ENCODE measurements at regions not wholly inside any gene's neighbourhood (a gene's known extent, or its start where the extent isn't known, plus 50 kb on each side); places are given as distances from the start of the nearest gene placed in this dataset.
"Not testable (repeated sequence)": the region's sequence is repeated elsewhere in the genome, so short reads cannot be mapped to it uniquely, and the experiment has no call there.

DNA sequence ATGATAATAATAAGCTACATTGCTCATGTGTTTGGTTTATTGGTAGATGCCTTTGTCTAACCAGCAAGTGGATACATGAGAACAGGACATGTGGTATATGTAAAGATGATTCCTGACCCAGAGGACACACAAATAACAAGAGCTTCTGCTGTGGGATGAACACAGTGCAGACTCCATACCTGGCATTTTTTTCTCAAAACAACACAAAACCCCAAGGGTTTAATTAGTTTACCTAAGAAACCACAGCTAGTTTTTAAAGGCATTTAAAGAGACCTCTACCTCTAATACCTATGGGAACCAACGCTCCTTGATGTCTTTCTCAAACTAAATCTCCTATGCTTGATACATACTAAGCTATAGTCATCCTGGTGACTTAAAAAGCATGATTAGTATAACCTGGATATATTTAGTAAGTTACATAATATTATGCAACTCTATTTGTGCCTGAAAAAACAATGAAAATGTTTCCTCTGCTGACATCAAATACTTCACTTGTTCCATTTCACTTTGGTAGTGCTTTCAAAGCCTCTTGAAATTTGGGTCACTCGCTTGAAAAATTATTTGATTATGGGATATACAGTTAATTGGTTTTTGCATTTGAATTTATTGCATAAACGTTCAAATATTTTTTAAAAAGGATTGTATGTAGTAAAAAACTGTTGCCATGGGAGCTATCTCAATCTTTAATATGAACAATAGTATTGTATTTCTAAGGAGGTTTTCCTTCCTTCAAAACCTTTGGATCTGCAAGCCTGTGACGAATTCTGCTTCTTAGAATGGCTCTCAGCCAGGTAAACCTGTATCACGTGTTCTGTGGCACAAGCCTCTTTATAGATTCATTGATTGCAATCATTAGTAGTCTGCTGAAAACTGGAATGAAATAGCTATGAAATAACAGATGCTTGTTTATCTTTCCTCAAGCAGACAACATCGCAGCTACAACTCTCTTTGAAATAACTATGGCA, 233.0 kb upstream of the KCNMB2 start:
- DNase-seq, result no peak

DNA sequence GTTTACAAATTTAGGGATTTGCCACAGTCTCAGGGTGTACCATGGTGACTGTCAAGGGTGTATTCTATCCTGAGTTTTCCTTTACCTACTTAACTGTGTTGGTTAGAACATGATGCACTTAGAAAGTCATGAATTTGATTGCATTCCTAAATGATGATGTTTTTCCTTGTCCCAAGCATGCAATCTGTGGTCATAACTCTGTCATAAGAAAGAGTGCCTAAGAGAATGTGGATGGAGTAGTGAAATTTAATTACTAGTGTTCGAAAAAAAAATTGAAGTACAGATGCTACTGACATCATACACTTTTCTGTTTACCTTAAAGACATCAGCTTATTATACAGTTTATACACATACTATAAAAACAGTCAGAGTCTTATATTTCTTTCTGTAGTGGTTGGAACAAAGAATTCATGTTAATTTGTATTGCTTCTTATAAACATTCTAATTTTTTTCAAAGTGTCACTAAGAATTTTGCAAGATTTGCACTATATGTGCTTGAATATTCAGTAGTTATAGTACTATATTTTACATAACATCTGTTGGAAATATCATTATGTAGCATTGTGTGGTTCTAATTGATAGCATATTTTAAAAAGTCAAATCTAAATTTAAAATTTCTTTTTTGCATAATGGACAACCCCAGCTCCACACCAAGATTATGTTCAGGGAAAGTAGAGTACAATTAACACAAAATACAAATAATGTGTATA, 231.3 kb upstream of the KCNMB2 start:
- DNase-seq, result peak; percentile 32

DNA sequence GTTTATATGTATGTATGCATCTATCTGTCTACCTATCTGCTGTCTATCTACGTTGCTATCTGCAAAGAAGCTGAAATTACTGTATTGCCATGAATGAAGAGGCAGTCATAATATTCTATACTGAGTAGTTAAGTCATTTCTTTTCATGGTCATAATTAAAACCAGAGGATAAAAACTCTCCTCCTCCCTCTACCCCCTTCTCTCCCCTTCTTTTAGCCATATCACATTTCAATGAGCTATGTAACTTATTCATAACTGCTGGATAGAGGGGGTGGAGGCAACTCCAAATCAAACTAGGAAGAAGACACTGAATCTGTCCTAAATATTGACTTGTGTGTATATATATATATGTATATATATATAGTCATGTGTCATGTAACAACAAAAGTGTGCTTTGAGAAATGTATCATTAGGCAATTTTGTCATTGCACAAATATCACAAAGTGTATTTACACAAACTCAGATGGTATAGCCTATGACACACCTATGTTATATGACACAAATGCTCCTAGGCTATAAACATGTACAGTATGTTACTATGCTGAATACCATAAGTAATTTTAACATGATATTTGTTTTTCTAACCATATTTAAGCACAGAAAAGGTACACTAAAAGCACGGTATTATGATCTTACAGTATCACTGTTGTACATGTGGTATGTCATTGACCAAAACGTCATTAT, 229.7 kb upstream of the KCNMB2 start:
- DNase-seq, result no peak

DNA sequence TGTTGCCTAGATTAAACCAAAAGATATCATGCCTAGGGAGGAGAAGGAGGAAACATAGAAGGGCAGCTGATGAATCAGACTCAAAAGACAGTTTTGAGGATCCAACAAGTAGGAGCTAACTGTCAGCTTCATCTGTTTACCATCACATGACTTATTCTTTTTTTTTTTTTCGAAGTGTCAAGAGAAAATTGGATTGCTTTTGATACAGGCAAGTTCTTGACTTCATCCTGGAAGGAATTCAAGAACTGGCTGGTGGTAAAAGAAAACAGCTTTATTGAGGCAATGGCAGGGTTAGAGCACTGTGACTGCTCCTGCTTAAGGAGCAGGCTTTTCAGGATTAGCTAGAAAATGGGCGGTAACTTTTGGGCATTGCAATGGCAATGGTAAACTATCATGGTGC, 227.5 kb upstream of the KCNMB2 start:
- peak; percentile 42 for DNase-seq

DNA sequence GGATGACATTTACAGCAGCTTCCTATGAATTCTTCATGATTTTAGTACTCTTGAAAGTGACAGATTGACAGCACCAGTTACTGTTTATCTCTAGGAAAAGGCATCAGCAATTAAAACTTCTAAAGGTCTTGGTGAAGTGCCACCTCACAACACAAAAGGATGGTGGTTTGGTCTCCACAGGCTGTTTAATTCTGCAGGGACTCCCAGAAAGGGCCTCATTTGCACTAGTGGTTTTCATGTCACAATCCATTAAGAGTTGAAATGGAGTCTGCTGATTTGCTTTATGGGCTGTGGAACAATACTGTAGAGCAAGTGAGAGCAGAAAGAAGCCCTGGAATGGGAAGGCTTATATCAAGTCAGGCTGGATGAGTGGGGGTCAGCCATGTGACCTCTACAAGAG, 225.3 kb upstream of the KCNMB2 start:
- no peak for DNase-seq

DNA sequence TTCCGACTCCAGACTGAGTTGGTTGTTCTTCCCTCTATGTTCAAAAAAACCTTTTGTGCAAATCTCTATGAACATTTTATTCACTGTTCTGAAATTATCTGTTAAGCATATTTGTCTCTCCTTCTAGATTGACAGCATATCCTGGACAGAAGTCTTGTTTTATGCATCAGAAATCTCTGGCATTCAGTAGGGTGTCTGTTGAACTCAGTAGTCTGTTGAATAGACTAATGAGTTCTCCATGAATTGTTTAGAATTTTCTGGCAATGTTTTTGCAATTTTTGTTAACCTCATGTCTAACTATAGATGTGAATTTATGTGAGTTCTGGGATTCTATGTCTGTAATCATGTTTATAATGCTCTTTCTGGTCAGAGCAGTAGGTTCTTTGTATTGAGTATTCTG, 222.5 kb upstream of the KCNMB2 start:
- no peak for DNase-seq

DNA sequence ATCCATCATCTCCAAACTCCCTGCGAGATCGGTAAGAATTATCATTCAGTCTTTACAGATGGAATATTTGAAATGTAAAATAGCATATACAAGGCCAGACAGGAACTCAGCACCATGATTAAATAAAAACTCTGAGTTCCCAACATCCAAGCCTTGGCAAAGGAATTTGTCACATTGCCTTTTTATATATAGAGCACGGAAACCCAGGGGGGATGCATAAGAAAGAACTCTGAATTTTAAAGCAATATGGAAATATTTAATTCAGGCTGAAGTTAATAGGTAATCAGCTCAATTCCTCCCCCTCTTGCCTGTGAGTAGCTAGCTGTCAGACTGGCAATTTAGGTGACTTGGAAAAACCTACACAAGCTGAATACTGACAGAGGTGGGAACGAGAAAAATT, 217.9 kb upstream of the KCNMB2 start:
- no peak for DNase-seq

DNA sequence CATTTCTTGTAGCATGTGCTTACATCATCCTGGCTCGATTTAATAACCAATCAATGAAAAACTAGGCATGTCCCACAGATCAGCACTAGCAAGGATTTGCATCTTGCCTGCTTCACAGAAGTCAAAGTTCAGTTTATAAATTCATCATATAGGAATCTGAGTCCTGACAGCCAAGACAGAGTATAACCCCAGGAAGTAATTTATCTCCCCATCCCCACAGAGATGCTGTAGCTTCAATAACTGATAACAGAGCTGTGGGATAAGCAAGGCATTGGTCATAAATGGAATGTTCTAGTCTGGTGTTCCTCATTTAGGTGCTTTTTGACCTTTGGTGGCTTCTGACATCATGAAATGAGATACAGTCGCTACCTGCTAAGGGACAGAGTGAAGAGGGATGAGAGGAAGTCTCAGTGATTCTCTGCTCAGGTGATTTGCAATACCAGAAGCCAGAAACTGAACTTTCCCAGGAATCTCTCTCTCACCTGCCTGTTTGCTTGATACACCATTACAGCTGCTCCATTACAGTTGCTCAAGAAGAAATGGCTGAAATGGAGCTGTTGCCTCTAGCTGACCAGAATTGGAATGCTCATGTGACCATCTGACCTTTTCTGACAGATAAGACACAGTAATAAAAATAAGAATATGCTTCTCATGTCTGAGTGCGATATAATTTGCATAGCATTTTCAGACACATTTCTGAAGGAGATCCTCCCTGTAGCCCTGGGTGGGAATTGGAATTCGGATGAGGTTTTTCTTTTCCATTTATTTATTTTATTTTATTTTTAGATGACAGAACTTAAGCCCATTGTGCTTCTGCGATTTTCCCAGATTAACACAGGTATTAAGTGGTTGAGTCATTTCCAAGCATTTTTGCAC, 217.1 kb upstream of the KCNMB2 start:
- DNase-seq, result peak; percentile 8

DNA sequence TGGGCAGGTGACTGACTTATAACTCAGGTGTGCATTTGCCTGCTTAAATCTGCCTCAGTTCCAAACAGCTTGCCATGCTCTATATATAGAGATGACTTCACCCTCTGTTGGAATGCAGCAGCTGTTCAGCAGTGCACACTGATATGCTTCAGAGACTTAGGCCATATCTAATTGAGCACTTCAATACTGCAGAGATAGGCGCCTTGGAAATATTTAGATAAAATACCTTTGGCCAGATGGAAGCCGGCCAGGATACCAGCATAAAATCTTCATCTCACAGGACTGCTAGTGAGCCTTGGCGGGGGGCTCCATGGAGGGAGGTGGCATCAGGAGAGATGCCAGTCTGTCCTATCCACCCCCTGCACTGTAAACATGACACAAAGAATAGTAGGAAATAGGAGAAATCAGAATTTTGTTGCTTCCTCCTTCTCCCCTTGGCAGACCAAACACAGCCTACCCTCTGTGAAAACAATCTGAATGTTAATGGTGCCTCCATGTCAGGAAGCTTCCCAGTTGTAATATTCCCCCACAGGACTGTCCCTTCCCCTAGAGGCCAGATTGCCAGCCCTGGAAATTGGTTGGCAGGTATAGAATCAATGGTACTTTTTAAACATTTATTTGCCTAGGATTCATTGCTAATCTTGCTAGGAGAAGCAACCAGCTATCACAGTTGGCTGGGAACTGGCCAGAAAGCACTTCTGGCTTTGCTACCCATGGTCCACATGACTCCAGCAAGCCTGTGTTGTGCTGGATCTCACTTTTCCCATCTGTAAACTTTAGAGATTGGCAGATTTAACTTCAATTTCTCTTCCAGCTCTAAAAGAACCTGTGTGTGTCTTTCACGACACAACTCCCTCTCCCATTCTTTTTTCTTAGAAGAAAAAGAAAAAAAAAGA, 215.5 kb upstream of the KCNMB2 start:
- DNase-seq, result peak; percentile 75

DNA sequence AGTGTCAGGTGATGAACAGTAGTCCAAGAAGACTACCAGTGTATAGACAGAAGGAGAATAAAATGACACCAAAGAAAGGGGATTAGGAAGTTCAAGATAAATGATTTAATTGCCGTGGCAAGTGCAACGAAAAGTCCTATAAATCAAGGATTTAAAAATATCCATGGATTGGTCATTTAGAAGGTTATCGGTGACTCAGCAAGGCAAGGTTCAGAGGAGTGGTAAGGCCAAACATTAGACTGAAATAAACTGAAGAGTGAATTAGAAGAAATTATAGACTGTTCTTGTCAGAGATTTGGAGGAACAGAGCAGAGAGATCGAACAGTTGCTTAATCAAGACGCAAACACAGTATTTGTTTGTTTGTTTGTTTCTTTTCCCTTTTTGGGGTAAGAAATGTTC, 211.9 kb upstream of the KCNMB2 start:
- DNase-seq, result no peak

DNA sequence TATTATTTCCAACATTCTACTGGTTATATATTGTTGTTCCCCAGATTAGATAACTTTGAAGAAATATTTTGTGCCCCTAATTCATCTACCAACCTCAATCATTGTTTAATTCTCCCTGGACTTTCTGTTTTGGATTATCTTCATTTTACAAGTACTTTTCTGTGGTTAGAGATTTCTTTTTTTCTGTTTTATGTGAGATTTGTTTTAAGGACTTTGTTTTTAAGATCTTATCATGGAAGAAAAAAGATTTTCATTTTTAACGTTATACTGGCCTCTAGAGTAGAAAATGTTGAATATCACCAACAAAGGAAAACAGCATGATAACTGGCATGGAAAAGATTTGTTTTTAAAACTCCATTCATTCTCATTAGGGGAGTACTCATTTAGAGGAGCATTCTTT, 210.9 kb upstream of the KCNMB2 start:
- no peak for DNase-seq

DNA sequence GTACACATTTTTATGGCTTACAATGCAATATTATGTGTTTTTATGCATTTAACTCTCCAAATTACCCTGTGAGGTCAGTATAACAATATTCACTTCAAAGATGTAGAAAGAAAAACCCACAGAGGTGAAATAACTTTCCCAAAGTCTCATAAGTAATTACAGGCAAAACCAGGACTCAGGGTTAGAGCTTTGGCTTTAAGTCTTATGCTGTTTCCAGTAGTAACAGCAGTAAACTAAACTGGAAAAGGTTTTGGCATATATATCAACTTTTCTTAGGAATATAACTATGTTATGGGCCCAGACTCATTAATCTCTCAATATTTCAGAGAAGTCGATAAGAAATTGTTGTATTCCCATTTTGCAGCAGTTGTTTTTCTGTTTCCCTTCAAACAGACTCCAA, 206.3 kb upstream of the KCNMB2 start:
- DNase-seq, result no peak

DNA sequence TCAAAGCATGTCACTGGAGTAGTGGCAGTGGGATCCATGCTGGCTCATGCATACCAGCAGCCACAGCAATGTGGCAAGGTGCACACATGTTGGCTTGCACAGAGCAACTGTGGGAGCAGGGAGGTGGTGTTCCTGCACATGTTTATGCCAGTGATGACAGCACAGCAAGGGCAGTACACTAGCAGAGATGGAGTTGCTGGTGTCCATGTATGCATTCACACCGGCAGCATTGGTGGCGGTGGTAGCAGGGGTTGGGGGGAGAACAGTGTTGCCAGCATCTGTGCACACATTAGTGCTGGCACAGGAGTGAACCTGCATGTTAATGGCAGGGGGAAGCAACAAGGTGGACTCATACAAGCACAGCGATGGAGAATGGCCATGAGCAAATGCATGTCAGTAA, 202.0 kb upstream of the KCNMB2 start:
- no peak for DNase-seq

DNA sequence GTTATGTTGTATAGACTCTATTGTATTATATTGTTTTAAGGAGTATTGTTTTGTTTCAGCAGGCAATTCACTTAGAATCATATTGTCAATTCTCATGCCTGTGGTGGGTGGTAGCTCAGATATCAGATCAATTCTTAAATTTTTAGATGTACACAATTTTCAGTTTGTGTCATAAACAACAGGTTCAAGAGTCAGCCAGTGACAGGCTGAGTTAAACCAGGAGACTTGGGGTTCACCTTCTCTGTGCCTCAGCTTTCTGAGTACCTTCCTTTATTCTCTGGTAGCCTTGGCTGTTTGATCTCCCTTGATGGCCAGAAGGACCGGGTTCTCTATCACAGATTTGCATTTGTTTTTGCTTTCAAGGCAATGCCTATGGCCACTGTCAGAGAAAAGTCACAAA, 199.9 kb upstream of the KCNMB2 start:
- no peak for DNase-seq

DNA sequence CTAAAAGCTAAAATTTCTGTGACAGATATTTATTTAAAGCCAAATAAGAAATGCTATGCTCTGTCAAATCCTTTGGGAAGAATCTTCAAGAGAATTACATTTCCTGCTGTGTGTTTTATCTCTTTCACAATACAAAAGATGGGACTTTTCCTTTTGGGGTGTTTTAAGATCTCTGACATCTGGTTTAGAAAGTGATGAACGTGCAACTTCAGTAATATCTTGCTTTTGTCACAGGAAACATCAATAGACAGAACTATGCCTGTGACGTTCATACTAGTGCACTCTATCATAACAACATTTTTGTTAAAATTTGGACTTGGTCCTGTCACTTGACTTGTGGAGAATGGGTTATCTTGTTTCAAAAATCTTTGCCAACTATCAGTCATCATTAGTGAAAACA, 195.7 kb upstream of the KCNMB2 start:
- no peak for DNase-seq

DNA sequence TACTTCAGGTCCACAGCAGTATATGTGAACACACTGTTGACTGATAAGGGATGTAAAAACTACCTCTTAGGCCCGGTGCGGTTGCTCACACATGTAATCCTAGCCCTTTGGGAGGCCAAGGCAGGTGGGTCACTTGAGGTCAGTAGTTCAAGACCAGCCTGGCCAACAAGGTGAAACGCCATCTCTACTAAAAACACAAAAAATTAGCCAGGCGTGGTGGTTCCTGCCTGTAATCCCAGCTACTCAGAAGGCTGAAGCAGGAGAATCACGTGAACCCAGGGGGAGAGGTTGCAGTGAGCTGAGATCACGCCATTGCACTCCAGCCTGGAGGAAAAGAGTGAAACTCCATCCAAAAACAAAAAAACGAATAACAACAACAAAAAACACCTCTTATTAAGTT, 194.6 kb upstream of the KCNMB2 start:
- DNase-seq, result no peak

DNA sequence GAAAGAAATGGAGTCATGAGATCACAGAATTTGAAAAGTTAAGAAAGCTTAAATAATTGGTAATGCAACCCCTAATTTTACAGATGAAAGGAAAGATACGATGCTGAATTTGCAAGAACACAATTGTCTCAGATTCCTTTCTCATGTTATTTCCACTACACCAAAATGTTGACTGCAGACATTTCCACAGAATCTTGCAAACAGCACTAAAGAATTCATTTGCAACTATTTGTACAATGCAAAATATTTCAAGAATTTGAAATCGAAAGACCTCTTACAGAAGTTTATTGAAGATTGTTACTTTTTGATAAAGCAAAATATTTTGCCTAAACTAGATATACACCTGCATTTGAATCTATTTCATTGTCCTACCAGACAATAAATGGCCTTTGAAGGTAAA, 194.1 kb upstream of the KCNMB2 start:
- DNase-seq, result no peak

DNA sequence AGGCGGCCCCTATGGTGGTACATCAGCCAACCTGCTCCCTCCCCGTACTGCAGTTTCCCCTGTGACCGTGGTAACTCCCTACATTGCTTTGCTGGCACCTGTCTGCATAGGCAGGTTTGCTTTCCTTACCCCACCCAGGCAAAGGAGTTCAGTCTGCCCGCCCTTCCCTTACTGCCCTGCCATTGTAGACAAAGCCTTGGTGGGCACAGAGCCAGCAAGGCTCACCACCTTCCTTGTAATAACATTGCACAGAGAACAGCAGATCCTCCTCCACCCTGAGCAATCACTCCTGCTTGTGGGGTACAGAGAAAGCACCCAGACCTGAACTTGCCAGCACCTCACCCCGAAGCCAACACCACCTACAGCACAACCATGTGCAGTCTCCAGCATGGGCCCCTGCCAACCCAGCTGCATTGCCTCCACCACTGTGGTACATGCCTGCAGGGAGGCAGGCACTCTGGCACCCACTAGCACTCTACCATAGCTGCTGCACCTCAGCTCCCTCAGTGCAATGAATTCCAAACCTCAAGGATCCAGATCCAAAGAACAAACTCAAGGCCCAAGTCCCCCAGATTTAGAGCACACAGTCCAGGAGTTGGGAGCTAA, 192.7 kb upstream of the KCNMB2 start:
- peak; percentile 29 for DNase-seq

DNA sequence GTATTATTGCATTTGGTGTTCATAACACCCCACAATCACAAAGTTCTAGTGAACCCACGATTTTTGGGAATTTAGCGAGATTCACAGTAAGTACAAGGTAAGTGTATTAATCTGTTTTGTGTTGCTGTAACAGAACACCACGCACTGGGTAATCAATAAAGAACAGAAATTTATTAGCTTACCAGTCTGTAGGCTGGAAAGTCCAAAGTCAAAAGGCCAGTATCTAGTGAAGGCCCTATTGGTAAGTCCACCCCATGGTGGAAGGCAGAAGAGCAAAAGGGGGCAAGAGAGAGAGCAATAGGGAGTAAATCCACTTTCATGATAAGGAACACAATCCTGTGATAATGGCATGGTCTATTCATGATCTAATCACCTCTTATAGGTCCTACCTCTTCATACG, 190.3 kb upstream of the KCNMB2 start:
- no peak for DNase-seq

DNA sequence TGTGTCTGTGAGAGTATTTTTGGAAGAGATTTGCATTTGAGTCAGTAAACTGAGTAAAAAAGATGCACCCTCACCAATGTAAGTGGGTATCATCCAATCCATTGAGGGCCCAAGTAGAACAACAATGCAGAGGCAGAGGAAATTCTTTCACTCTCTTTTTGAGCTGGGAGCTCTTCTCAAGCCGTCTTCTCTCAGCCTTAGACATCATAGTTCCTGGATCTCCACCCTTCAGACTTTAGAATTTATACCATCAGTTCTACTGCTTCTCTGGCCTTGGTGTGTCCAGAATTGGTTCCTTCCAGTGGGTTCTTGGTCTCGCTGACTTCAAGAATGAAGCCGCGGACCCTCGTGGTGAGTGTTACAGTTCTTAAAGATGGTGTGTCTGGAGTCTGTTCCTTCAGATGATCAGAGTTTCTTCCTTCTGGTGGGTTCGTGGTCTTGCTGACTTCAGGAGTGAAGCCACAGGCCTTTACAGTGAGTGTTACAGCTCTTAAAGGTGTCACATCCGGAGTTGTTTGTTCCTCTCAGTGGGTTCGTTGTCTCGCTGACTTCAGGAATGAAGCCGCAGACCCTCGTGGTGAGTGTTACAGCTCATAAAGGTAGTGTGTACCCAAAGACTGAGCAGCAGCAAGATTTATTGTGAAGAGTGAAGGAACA, 187.5 kb upstream of the KCNMB2 start:
- not testable (repeated sequence) for DNase-seq

DNA sequence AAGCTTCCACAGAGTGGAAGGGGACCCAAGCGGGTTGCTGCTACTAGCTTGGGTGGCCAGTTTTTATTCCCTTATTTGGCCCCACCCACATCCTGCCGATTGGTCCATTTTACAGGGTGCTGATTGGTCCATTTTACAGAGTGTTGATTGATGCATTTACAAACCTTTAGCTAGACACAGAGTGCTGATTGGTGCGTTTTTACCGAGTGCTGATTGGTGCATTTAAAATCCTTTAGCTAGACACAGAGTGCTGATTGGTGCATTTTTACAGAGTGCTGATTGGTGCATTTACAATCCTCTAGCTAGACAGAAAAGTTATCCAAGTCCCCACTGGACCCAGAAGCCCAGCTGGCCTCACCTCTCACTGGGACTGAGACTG, 187.0 kb upstream of the KCNMB2 start:
- DNase-seq, result not testable (repeated sequence)

All from NCI-H226 (cell line).